Adrenal gland (tissue), 5 donors: ENCODE measurements at regions not wholly inside any gene's neighbourhood (a gene's known extent, or its start where the extent isn't known, plus 50 kb on each side); places are given as distances from the start of the nearest gene placed in this dataset.

Experiments used
- POLR2A ChIP-seq, 2 donors: fragments of 450-650 bp; IDR thresholded peaks; one replicate each; pipeline ENCODE4 v1.6.1; 2017; ENCODE audit warnings: antibody characterized with exemption in 2 of 2, mild to moderate bottlenecking in 2 of 2, moderate library complexity in 1 of 2
- TF ChIP-seq, protein P1 (sequence below), 6 experiments: fragments of 450-650 bp in 4 of 6; fragments of 200-600 bp in 2 of 6; sonication (generic) in 1 of 6; IDR thresholded peaks; 1 replicate in 5 of 6; 2 replicates in 1 of 6; pipeline versions ENCODE4 v1.5.1 to v1.8.0; 2016 to 2021; ENCODE audit warnings: antibody characterized with exemption in 6 of 6, mild to moderate bottlenecking in 2 of 6, moderate library complexity in 1 of 6
- donor health status: DM: no; HTN: no; CAD: no.

DNA sequence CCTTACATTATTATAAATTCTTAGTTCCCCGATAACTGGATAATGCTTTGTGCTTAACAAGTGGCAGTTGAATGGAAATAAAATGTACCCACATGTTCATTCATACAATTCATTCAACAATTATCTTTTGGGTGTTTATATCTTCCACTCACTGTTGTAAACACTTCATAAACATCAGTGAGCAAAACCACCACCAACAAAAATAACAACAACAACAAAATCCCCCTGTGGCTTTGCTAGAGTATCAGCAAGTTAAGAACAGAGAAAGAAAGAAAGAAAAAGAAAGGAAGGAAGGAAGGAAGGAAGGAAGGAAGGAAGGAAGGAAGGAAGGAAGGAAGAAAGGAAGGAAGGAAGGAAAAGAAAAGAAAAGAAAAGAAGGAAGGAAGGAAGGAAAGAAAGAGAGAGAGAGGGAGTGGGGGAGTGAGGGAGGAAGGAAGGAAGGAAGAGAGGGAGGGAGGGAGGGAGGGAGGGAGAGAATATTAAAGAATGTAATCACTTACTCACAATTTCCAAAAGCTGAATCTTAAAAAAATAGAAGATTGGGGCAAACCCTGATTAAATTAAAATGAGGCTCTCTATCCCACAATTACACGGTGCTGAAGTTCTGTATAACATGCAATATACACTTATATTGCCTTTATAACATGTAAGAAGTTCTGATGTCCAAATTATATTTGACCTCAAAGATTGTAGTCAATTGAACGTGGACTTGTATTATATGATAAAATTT is 2238.8 kb downstream of the LRRC4C start:
- TF ChIP-seq, protein P1, sequence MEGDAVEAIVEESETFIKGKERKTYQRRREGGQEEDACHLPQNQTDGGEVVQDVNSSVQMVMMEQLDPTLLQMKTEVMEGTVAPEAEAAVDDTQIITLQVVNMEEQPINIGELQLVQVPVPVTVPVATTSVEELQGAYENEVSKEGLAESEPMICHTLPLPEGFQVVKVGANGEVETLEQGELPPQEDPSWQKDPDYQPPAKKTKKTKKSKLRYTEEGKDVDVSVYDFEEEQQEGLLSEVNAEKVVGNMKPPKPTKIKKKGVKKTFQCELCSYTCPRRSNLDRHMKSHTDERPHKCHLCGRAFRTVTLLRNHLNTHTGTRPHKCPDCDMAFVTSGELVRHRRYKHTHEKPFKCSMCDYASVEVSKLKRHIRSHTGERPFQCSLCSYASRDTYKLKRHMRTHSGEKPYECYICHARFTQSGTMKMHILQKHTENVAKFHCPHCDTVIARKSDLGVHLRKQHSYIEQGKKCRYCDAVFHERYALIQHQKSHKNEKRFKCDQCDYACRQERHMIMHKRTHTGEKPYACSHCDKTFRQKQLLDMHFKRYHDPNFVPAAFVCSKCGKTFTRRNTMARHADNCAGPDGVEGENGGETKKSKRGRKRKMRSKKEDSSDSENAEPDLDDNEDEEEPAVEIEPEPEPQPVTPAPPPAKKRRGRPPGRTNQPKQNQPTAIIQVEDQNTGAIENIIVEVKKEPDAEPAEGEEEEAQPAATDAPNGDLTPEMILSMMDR (IDR thresholded peaks at IDR 0.05), result no peak
- TF ChIP-seq POLR2A (IDR thresholded peaks at IDR 0.05), result no peak
